ENCODE measurements at regions not wholly inside any gene's neighbourhood (a gene's known extent, or its start where the extent isn't known, plus 50 kb on each side); places are given as distances from the start of the nearest gene placed in this dataset.

DNA sequence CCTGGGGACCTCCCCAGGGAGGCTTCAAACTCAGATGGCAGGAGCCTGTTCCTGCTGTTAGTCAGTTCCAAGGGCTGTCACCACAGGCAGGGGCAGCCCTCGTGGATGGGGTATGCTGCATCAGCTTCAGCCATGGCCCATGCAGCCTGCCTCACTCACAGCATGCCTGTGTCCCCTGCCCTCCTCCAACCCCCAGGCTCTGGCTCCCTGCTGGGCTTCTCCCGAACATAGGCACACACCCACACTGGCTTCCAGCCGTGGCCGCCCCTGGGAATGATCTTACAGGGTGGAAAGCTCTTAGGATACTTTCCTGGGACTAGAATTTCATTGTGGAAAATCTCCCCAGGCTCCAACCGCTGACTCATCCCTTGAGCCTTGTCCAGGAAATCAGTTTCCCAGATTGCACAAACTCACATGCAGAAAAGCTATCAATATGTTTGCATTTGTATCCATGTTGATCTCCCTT, 163.8 kb downstream of the SEC61B start:
- Histone ChIP-seq H3K4me1 (ENCODE audit: control insufficient read depth, low read length) (no peaks in the 10 kb centered on the region), H3K4me3 (ENCODE audit: low read length) (no peak overlapping the region), H3K27ac (ENCODE audit: low read depth, low read length) (no peak overlapping the region), H3K9me3 (ENCODE audit: control insufficient read depth, insufficient read depth, low read length) (no peaks in the 10 kb centered on the region), H3K27me3 (ENCODE audit: control insufficient read depth, low read length) (peaks cover 3% of the 10 kb centered on the region), H3F3A (ENCODE audit: control insufficient read depth, insufficient read depth) (no peaks in the 10 kb centered on the region), H3K79me2 (ENCODE audit: control insufficient read depth, low read length) (no peaks in the 10 kb centered on the region), H4K20me1 (ENCODE audit: control insufficient read depth, insufficient read depth, low read depth, low read length) (no peaks in the 10 kb centered on the region), H3K4me2 (ENCODE audit: low read length) (no peak overlapping the region), H3K36me3 (ENCODE audit: control insufficient read depth, low read length) (no peaks in the 10 kb centered on the region), H3K9me2 (replicated peaks; ENCODE audit: control insufficient read depth, low read length) (no peaks in the 10 kb centered on the region)
- TF ChIP-seq, protein P1, sequence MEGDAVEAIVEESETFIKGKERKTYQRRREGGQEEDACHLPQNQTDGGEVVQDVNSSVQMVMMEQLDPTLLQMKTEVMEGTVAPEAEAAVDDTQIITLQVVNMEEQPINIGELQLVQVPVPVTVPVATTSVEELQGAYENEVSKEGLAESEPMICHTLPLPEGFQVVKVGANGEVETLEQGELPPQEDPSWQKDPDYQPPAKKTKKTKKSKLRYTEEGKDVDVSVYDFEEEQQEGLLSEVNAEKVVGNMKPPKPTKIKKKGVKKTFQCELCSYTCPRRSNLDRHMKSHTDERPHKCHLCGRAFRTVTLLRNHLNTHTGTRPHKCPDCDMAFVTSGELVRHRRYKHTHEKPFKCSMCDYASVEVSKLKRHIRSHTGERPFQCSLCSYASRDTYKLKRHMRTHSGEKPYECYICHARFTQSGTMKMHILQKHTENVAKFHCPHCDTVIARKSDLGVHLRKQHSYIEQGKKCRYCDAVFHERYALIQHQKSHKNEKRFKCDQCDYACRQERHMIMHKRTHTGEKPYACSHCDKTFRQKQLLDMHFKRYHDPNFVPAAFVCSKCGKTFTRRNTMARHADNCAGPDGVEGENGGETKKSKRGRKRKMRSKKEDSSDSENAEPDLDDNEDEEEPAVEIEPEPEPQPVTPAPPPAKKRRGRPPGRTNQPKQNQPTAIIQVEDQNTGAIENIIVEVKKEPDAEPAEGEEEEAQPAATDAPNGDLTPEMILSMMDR (IDR thresholded peaks at IDR 0.05; ENCODE audit: low read depth, low read length, poor library complexity, severe bottlenecking): no peak
- no peak for TF ChIP-seq EZH2phosphoT487 (IDR thresholded peaks at IDR 0.05; ENCODE audit: borderline replicate concordance, low read length)

- Histone ChIP-seq H3F3A (ENCODE audit: control insufficient read depth, insufficient read depth) (no peaks in the 10 kb centered on the region), H3K27ac (ENCODE audit: low read depth, low read length) (no peak overlapping the region), H3K4me2 (ENCODE audit: low read length) (no peak overlapping the region), H3K9me3 (ENCODE audit: control insufficient read depth, insufficient read depth, low read length) (no peaks in the 10 kb centered on the region), H3K4me1 (ENCODE audit: control insufficient read depth, low read length) (no peaks in the 10 kb centered on the region), H3K27me3 (ENCODE audit: control insufficient read depth, low read length) (peaks cover 3% of the 10 kb centered on the region), H3K36me3 (ENCODE audit: control insufficient read depth, low read length) (no peaks in the 10 kb centered on the region), H3K9me2 (replicated peaks; ENCODE audit: control insufficient read depth, low read length) (no peaks in the 10 kb centered on the region), H3K79me2 (ENCODE audit: control insufficient read depth, low read length) (no peaks in the 10 kb centered on the region), H4K20me1 (ENCODE audit: control insufficient read depth, insufficient read depth, low read depth, low read length) (no peaks in the 10 kb centered on the region), H3K4me3 (ENCODE audit: low read length) (no peak overlapping the region)
- TF ChIP-seq, protein P1 (IDR thresholded peaks at IDR 0.05; ENCODE audit: low read depth, low read length, poor library complexity, severe bottlenecking): no peak
- no peak for TF ChIP-seq EZH2phosphoT487 (IDR thresholded peaks at IDR 0.05; ENCODE audit: borderline replicate concordance, low read length)
These were observed 165.3 kb downstream of the SEC61B start for GRCh38 chr9:99387431-99387830.

DNA sequence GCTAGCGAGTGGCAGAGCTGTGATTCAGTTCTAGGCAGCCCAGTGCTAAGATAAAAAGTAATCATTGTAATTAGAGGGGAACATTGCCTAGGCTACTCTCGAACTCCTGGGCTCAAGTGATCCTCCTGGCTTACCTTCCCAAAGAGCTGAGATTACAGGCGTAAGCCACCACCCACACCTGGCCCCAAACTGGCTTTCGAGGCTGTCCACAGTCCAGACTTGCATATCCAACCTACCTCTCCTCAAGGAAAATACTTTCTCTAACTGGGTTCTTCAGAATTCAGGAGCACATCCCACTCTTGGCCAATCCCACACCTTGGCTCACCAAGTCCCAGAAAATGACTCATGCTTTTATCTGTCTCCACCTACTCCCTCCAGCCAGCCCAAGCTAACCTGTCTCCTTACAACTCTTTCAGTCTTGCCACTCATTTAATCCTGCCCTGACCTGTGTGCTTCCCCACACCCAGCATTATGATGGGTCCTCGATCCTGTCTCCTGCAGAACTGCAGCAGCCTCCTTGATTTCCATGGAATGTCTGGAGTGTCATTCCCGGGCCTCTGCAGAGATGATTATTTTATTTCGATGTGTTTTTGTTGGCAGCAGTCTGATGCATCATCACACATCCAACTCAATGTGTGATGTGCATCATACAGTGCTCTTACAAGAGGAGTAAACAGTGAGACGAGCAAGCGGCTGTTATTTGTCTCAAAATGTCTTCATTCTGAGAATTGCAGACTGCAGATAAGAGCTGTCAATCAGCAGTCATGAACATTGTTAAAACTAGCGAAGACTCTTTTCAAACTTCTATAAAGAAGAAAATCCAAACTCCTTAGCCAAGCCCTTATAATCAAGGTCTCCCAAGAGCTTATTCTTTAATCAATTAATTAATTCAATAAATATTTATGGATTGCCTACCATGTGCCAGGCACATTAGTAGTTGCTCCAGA, 167.3 kb downstream of the SEC61B start:
- Histone ChIP-seq H3K4me3 (ENCODE audit: low read length) (no peak overlapping the region), H3K79me2 (ENCODE audit: control insufficient read depth, low read length) (no peaks in the 10 kb centered on the region)
- TF ChIP-seq, protein P1 (IDR thresholded peaks at IDR 0.05; ENCODE audit: low read depth, low read length, poor library complexity, severe bottlenecking): no peak
- TF ChIP-seq EZH2phosphoT487 (IDR thresholded peaks at IDR 0.05; ENCODE audit: borderline replicate concordance, low read length): no peak

More for the DNA sequence above, 167.3 kb downstream of the SEC61B start:
- Histone ChIP-seq H3K4me2 (ENCODE audit: low read length) (no peak overlapping the region), H3K9me2 (replicated peaks; ENCODE audit: control insufficient read depth, low read length) (no peaks in the 10 kb centered on the region), H3K27ac (ENCODE audit: low read depth, low read length) (no peak overlapping the region), H3K4me1 (ENCODE audit: control insufficient read depth, low read length) (no peaks in the 10 kb centered on the region), H3K9me3 (ENCODE audit: control insufficient read depth, insufficient read depth, low read length) (no peaks in the 10 kb centered on the region), H3K36me3 (ENCODE audit: control insufficient read depth, low read length) (no peaks in the 10 kb centered on the region), H4K20me1 (ENCODE audit: control insufficient read depth, insufficient read depth, low read depth, low read length) (no peaks in the 10 kb centered on the region), H3F3A (ENCODE audit: control insufficient read depth, insufficient read depth) (no peaks in the 10 kb centered on the region), H3K27me3 (ENCODE audit: control insufficient read depth, low read length) (peaks cover 6% of the 10 kb centered on the region)

All from DOHH2 (cell line).